Liver (tissue), 8 donors: ENCODE measurements at regions not wholly inside any gene's neighbourhood (a gene's known extent, or its start where the extent isn't known, plus 50 kb on each side); places are given as distances from the start of the nearest gene placed in this dataset.

Experiments
- DNase-seq: peaks from one replicate; pipeline ENCODE4 v3.0.0-alpha.2; 2017; ENCODE audit warnings: low spot score
- H3K27ac ChIP-seq, 2 donors: one replicate each; pipeline ENCODE4 v1.7.0; 2013; ENCODE audit warnings: inconsistent platforms in 2 of 2, low read length in 2 of 2, control low read depth in 1 of 2, low read depth in 1 of 2, mild to moderate bottlenecking in 1 of 2
- H3K27me3 ChIP-seq, 4 donors: one replicate each; pipeline versions ENCODE4 v1.6.1 to v1.7.0; 2013; ENCODE audit warnings: low read length in 3 of 4, inconsistent platforms in 1 of 4, mild to moderate bottlenecking in 1 of 4, moderate library complexity in 1 of 4; ENCODE audit not compliant: control insufficient read depth in 4 of 4, insufficient read depth in 4 of 4
- H3K36me3 ChIP-seq, 4 donors: one replicate each; pipeline versions ENCODE4 v1.6.1 to v1.7.0; 2013; ENCODE audit warnings: low read length in 3 of 4, mild to moderate bottlenecking in 3 of 4, low read depth in 1 of 4, moderate library complexity in 1 of 4; ENCODE audit not compliant: control insufficient read depth in 4 of 4, insufficient read depth in 3 of 4
- H3K4me1 ChIP-seq, 4 donors: one replicate each; pipeline versions ENCODE4 v1.6.1 to v1.7.0; 2013; ENCODE audit warnings: low read length in 3 of 4, mild to moderate bottlenecking in 3 of 4, moderate library complexity in 1 of 4; ENCODE audit not compliant: control insufficient read depth in 4 of 4, insufficient read depth in 4 of 4
- H3K4me3 ChIP-seq, 3 donors: one replicate each; pipeline versions ENCODE4 v1.6.1 to v1.7.0; 2013; ENCODE audit warnings: low read length in 3 of 3, control low read depth in 1 of 3, low read depth in 1 of 3, mild to moderate bottlenecking in 1 of 3
- H3K9ac ChIP-seq, 2 donors: one replicate each; pipeline ENCODE4 v1.7.0; 2013; ENCODE audit warnings: low read length in 2 of 2, mild to moderate bottlenecking in 2 of 2, moderate library complexity in 2 of 2, control low read depth in 1 of 2, low read depth in 1 of 2
- H3K9me3 ChIP-seq, 4 donors: one replicate each; pipeline versions ENCODE4 v1.6.1 to v1.7.0; 2013; ENCODE audit warnings: low read length in 3 of 4; ENCODE audit not compliant: control insufficient read depth in 4 of 4
- EGR1 ChIP-seq, 2 donors: IDR thresholded peaks; 2 replicates each; pipeline ENCODE4 v1.6.1; 2016 to 2018; ENCODE audit warnings: antibody characterized with exemption in 2 of 2, low read depth in 2 of 2
- FOXA1 ChIP-seq: IDR thresholded peaks from 2 replicates; pipeline ENCODE4 v1.6.1; 2016; ENCODE audit warnings: antibody characterized with exemption
- FOXA2 ChIP-seq: IDR thresholded peaks from 2 replicates; pipeline ENCODE4 v1.6.1; 2016; ENCODE audit warnings: antibody characterized with exemption
- GABPA ChIP-seq, 2 donors: IDR thresholded peaks in 1 of 2; conservative IDR thresholded peaks in 1 of 2; 2 replicates each; pipeline ENCODE4 v1.6.1; 2016; ENCODE audit warnings: antibody characterized with exemption in 2 of 2, mild to moderate bottlenecking in 1 of 2, moderate library complexity in 1 of 2
- HNF4A ChIP-seq, 2 donors: conservative IDR thresholded peaks; 2 replicates each; pipeline ENCODE4 v1.6.1; 2016; ENCODE audit warnings: antibody characterized with exemption in 2 of 2, mild to moderate bottlenecking in 2 of 2
- HNF4G ChIP-seq: IDR thresholded peaks from 2 replicates; pipeline ENCODE4 v1.6.1; 2016; ENCODE audit warnings: antibody characterized with exemption
- JUND ChIP-seq, 2 donors: IDR thresholded peaks; 2 replicates each; pipeline ENCODE4 v1.6.1; 2016; ENCODE audit warnings: antibody characterized with exemption in 2 of 2
- NR2F2 ChIP-seq: IDR thresholded peaks from 2 replicates; pipeline ENCODE4 v1.6.1; 2016; ENCODE audit warnings: antibody characterized with exemption
- RAD21 ChIP-seq, 2 donors: IDR thresholded peaks; 2 replicates each; pipeline ENCODE4 v1.6.1; 2016; ENCODE audit warnings: antibody characterized with exemption in 2 of 2, mild to moderate bottlenecking in 2 of 2
- RXRA ChIP-seq, 2 donors: IDR thresholded peaks; 2 replicates each; pipeline ENCODE4 v1.6.1; 2017 to 2018; ENCODE audit warnings: antibody characterized with exemption in 2 of 2, mild to moderate bottlenecking in 1 of 2
- SP1 ChIP-seq: IDR thresholded peaks from 2 replicates; pipeline ENCODE4 v1.6.1; 2018; ENCODE audit warnings: antibody characterized with exemption, mild to moderate bottlenecking
- TAF1 ChIP-seq: conservative IDR thresholded peaks from 2 replicates; pipeline ENCODE4 v1.6.1; 2016; ENCODE audit warnings: antibody characterized with exemption, mild to moderate bottlenecking
- YY1 ChIP-seq: IDR thresholded peaks from 2 replicates; pipeline ENCODE4 v1.6.1; 2016; ENCODE audit warnings: antibody characterized with exemption, mild to moderate bottlenecking
- WGBS: extraction: QIAGEN DNeasy Blood & Tissue Kit; methylation state at CpG from one replicate; pipeline ENCODE4 v1.1.7; 2013; 5-methylcytosine and 5-hydroxymethylcytosine counted together
- TF ChIP-seq, protein P1 (sequence below): IDR thresholded peaks from 2 replicates; pipeline ENCODE4 v1.6.1; 2016; ENCODE audit warnings: antibody characterized with exemption
- TF ChIP-seq, protein P2 (sequence below): IDR thresholded peaks from 2 replicates; pipeline ENCODE4 v1.6.1; 2016; ENCODE audit warnings: antibody characterized with exemption
- TF ChIP-seq, protein P3 (sequence below): IDR thresholded peaks from 2 replicates; pipeline ENCODE4 v1.6.1; 2016; ENCODE audit warnings: antibody characterized with exemption, mild to moderate bottlenecking
- TF ChIP-seq, protein P4 (sequence below): IDR thresholded peaks from 2 replicates; pipeline ENCODE4 v1.6.1; 2016; ENCODE audit warnings: antibody characterized with exemption
- TF ChIP-seq, protein P5 (sequence below): fragments of 150-350 bp; IDR thresholded peaks from 2 replicates; pipeline ENCODE4 v1.5.1; 2017; ENCODE audit warnings: improper control_type of control experiment, low read depth, low read length; ENCODE audit not compliant: missing input control
- donor health status: healthy.
- donor health status: healthy.
- donor health status: healthy.
- donor health status: healthy.
- donor health status: healthy.

DNA sequence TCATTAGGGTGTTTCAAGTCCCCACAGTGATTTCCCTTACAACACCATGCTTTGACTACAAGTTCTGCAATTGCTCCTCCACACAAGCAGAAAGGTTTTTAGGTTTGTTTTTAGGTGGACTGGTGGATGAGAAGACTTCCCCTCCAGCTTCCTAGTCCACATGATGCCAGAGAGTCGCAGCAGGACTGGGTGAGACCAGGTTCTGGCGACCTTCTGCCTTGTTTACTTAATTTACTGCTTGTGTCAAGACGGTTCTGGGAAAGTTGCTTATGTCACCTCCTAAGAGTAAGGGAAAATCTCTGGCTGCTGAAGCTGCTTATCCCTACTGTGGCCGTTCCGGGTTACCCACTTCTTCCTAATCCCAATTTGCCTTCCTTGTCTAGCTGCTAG lies 76.4 kb downstream of the GLUL start:
- Histone ChIP-seq H3K36me3 (no peaks in the 10 kb centered on the region), H3K4me1 (no peaks in the 10 kb centered on the region), H3K9me3 (no peaks in the 10 kb centered on the region), H3K27ac (no peak overlapping the region), H3K9ac (no peak overlapping the region), H3K4me3 (no peak overlapping the region), H3K27me3 (no peaks in the 10 kb centered on the region)
- 51% methylated on average over 5 of the region's 5 CpGs for WGBS
- TF ChIP-seq SP1 (no peak), FOXA2 (peak; percentile 49)
- DNase-seq, result no peak

DNA sequence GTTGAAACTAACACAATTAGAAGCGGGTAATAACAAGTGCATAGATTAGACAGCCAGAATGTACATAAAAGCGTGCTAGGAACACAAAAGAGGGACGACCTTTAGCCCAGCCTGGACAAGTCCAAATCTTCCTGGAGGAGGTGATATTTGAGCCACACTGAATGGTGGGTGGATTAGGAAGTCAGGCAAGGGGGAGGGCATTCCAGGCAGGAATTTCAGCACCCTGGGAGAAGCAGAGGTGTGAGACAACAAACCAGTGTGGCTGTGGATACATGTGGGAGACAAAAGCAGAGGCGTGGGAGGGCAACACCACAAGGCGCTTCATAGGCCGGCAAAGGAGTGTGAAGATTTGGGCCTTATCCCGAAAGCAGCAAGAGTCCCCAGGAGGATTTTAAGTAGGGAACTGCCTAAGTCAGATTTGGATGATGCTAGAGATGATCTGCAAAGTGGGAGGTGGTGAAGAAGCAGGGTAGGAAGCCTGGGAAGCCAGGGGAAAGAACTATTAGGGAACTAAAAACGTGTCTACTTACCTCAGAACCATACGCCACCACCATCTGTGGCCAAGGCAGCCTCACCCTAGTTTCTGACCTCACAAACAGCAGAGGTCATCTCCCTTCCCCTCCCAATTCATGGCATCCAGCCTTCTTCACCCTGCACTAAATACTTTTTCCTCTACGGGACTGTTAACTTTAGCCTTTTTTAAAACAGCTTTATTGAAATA lies 81.8 kb downstream of the GLUL start:
- Histone ChIP-seq H3K9me3 (no peaks in the 10 kb centered on the region), H3K9ac (no peak overlapping the region), H3K4me1 (no peaks in the 10 kb centered on the region), H3K27ac (no peak overlapping the region), H3K36me3 (no peaks in the 10 kb centered on the region), H3K4me3 (no peak overlapping the region), H3K27me3 (no peaks in the 10 kb centered on the region)
- no peak for DNase-seq
- peak; percentile 64 to 73 for TF ChIP-seq HNF4A (conservative IDR thresholded peaks at IDR 0.05)
- peak; percentile 73 for TF ChIP-seq SP1
- TF ChIP-seq, protein P1, sequence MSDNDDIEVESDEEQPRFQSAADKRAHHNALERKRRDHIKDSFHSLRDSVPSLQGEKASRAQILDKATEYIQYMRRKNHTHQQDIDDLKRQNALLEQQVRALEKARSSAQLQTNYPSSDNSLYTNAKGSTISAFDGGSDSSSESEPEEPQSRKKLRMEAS, result no peak
- TF ChIP-seq HNF4G, result no peak
- TF ChIP-seq, protein P2, sequence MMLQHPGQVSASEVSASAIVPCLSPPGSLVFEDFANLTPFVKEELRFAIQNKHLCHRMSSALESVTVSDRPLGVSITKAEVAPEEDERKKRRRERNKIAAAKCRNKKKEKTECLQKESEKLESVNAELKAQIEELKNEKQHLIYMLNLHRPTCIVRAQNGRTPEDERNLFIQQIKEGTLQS, result no peak
- TF ChIP-seq, protein P3, sequence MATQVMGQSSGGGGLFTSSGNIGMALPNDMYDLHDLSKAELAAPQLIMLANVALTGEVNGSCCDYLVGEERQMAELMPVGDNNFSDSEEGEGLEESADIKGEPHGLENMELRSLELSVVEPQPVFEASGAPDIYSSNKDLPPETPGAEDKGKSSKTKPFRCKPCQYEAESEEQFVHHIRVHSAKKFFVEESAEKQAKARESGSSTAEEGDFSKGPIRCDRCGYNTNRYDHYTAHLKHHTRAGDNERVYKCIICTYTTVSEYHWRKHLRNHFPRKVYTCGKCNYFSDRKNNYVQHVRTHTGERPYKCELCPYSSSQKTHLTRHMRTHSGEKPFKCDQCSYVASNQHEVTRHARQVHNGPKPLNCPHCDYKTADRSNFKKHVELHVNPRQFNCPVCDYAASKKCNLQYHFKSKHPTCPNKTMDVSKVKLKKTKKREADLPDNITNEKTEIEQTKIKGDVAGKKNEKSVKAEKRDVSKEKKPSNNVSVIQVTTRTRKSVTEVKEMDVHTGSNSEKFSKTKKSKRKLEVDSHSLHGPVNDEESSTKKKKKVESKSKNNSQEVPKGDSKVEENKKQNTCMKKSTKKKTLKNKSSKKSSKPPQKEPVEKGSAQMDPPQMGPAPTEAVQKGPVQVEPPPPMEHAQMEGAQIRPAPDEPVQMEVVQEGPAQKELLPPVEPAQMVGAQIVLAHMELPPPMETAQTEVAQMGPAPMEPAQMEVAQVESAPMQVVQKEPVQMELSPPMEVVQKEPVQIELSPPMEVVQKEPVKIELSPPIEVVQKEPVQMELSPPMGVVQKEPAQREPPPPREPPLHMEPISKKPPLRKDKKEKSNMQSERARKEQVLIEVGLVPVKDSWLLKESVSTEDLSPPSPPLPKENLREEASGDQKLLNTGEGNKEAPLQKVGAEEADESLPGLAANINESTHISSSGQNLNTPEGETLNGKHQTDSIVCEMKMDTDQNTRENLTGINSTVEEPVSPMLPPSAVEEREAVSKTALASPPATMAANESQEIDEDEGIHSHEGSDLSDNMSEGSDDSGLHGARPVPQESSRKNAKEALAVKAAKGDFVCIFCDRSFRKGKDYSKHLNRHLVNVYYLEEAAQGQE, result peak; percentile 24
- TF ChIP-seq, protein P4, sequence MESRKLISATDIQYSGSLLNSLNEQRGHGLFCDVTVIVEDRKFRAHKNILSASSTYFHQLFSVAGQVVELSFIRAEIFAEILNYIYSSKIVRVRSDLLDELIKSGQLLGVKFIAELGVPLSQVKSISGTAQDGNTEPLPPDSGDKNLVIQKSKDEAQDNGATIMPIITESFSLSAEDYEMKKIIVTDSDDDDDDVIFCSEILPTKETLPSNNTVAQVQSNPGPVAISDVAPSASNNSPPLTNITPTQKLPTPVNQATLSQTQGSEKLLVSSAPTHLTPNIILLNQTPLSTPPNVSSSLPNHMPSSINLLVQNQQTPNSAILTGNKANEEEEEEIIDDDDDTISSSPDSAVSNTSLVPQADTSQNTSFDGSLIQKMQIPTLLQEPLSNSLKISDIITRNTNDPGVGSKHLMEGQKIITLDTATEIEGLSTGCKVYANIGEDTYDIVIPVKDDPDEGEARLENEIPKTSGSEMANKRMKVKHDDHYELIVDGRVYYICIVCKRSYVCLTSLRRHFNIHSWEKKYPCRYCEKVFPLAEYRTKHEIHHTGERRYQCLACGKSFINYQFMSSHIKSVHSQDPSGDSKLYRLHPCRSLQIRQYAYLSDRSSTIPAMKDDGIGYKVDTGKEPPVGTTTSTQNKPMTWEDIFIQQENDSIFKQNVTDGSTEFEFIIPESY, result no peak
- TF ChIP-seq FOXA1, result no peak
- peak in 1 of 2 donors; percentile 44 for TF ChIP-seq RAD21 (IDR thresholded peaks at IDR 0.05)
- no peak for TF ChIP-seq YY1
- no peak for TF ChIP-seq FOXA2
- no peak for TF ChIP-seq NR2F2
- no peak for TF ChIP-seq EGR1 (IDR thresholded peaks at IDR 0.05; ENCODE audit: low read depth in 2 of 2)
- TF ChIP-seq TAF1, result no peak
- TF ChIP-seq RXRA (IDR thresholded peaks at IDR 0.05), result peak; percentile 35 to 62
- TF ChIP-seq GABPA (IDR thresholded peaks at IDR 0.05 in 1 of 2, conservative IDR thresholded peaks at IDR 0.05 in 1 of 2), result no peak
- TF ChIP-seq, protein P5, sequence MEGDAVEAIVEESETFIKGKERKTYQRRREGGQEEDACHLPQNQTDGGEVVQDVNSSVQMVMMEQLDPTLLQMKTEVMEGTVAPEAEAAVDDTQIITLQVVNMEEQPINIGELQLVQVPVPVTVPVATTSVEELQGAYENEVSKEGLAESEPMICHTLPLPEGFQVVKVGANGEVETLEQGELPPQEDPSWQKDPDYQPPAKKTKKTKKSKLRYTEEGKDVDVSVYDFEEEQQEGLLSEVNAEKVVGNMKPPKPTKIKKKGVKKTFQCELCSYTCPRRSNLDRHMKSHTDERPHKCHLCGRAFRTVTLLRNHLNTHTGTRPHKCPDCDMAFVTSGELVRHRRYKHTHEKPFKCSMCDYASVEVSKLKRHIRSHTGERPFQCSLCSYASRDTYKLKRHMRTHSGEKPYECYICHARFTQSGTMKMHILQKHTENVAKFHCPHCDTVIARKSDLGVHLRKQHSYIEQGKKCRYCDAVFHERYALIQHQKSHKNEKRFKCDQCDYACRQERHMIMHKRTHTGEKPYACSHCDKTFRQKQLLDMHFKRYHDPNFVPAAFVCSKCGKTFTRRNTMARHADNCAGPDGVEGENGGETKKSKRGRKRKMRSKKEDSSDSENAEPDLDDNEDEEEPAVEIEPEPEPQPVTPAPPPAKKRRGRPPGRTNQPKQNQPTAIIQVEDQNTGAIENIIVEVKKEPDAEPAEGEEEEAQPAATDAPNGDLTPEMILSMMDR, result no peak
- TF ChIP-seq JUND (IDR thresholded peaks at IDR 0.05), result no peak
- WGBS, result 73% methylated on average over 10 of the region's 10 CpGs
